ENCODE measurements at regions not wholly inside any gene's neighbourhood (a gene's known extent, or its start where the extent isn't known, plus 50 kb on each side); places are given as distances from the start of the nearest gene placed in this dataset.

- Histone ChIP-seq H3K79me2 (no peaks in the 10 kb centered on the region), H3K4me2 (ENCODE audit: low read length) (no peak overlapping the region), H3K36me3 (ENCODE audit: control insufficient read depth, insufficient read depth, low read length) (no peaks in the 10 kb centered on the region), H3K4me3 (ENCODE audit: low read depth, low read length) (no peak overlapping the region), H3K9me3 (ENCODE audit: control insufficient read depth, low read length) (no peaks in the 10 kb centered on the region), H3K27me3 (ENCODE audit: control insufficient read depth, insufficient read depth, low read length) (no peaks in the 10 kb centered on the region), H3K9ac (no peak overlapping the region), H3K4me1 (no peaks in the 10 kb centered on the region), H2AFZ (no peak overlapping the region), H3K27ac (no peak overlapping the region)
- no peak for TF ChIP-seq CTCF (IDR thresholded peaks at IDR 0.05)
These were observed 72.9 kb upstream of the STXBP6 start for GRCh38 chr14:25122843-25123242.

- Histone ChIP-seq H3K9me3 (ENCODE audit: control insufficient read depth, low read length) (no peaks in the 10 kb centered on the region), H3K36me3 (ENCODE audit: control insufficient read depth, insufficient read depth, low read length) (no peaks in the 10 kb centered on the region), H3K9ac (no peak overlapping the region), H3K27me3 (ENCODE audit: control insufficient read depth, insufficient read depth, low read length) (no peaks in the 10 kb centered on the region), H3K4me2 (ENCODE audit: low read length) (no peak overlapping the region), H2AFZ (no peak overlapping the region), H3K79me2 (no peaks in the 10 kb centered on the region), H3K4me3 (ENCODE audit: low read depth, low read length) (no peak overlapping the region), H3K4me1 (no peaks in the 10 kb centered on the region), H3K27ac (no peak overlapping the region)
- no peak for TF ChIP-seq CTCF (IDR thresholded peaks at IDR 0.05)
These were observed 72.3 kb upstream of the STXBP6 start for GRCh38 chr14:25122211-25122610.

- Histone ChIP-seq H3K9ac (no peak overlapping the region), H3K36me3 (ENCODE audit: control insufficient read depth, insufficient read depth, low read length) (no peaks in the 10 kb centered on the region), H3K4me1 (no peaks in the 10 kb centered on the region), H3K79me2 (no peaks in the 10 kb centered on the region), H3K27ac (no peak overlapping the region), H3K4me2 (ENCODE audit: low read length) (no peak overlapping the region), H2AFZ (no peak overlapping the region), H3K4me3 (ENCODE audit: low read depth, low read length) (no peak overlapping the region), H3K27me3 (ENCODE audit: control insufficient read depth, insufficient read depth, low read length) (no peaks in the 10 kb centered on the region), H3K9me3 (ENCODE audit: control insufficient read depth, low read length) (no peaks in the 10 kb centered on the region)
- no peak for TF ChIP-seq CTCF (IDR thresholded peaks at IDR 0.05)
These were observed 71.6 kb upstream of the STXBP6 start for GRCh38 chr14:25121337-25122129.

- Histone ChIP-seq H3K79me2 (no peaks in the 10 kb centered on the region), H2AFZ (no peak overlapping the region), H3K36me3 (ENCODE audit: control insufficient read depth, insufficient read depth, low read length) (no peaks in the 10 kb centered on the region), H3K4me1 (no peaks in the 10 kb centered on the region), H3K4me2 (ENCODE audit: low read length) (no peak overlapping the region), H3K27ac (no peak overlapping the region), H3K27me3 (ENCODE audit: control insufficient read depth, insufficient read depth, low read length) (no peaks in the 10 kb centered on the region), H3K9ac (no peak overlapping the region), H3K4me3 (ENCODE audit: low read depth, low read length) (no peak overlapping the region), H3K9me3 (ENCODE audit: control insufficient read depth, low read length) (no peaks in the 10 kb centered on the region)
- TF ChIP-seq CTCF (IDR thresholded peaks at IDR 0.05), result no peak
These were observed 70.3 kb upstream of the STXBP6 start for GRCh38 chr14:25120261-25120660.

- H3K27me3 ChIP-seq (ENCODE audit: control insufficient read depth, insufficient read depth, low read length), result no peaks in the 10 kb centered on the region
- H3K4me1 ChIP-seq, result no peaks in the 10 kb centered on the region
- H3K79me2 ChIP-seq, result no peaks in the 10 kb centered on the region
- H3K36me3 ChIP-seq (ENCODE audit: control insufficient read depth, insufficient read depth, low read length), result no peaks in the 10 kb centered on the region
- no peak overlapping the region for H3K4me3 ChIP-seq (ENCODE audit: low read depth, low read length)
- no peaks in the 10 kb centered on the region for H3K9me3 ChIP-seq (ENCODE audit: control insufficient read depth, low read length)
- H3K27ac ChIP-seq, result no peak overlapping the region
- TF ChIP-seq CTCF (IDR thresholded peaks at IDR 0.05), result no peak
- no peak overlapping the region for H3K4me2 ChIP-seq (ENCODE audit: low read length)
- H3K9ac ChIP-seq, result no peak overlapping the region
- no peak overlapping the region for H2AFZ ChIP-seq
These were observed 68.7 kb upstream of the STXBP6 start for GRCh38 chr14:25118671-25119070.

Data from parathyroid adenoma (tissue), 2 donors.